GM10248 (cell line): ENCODE measurements at regions not wholly inside any gene's neighbourhood (a gene's known extent, or its start where the extent isn't known, plus 50 kb on each side); places are given as distances from the start of the nearest gene placed in this dataset.

Experiments used
- CTCF ChIA-PET: fragments of 300-600 bp; sonication (Branson Sonifier 250); formaldehyde crosslinking; extraction: SDS; loops from one replicate; lab custom pipeline; 2021; ENCODE audit warnings: antibody characterized with exemption; lab: Yijun Ruan, JAX
- POLR2A ChIA-PET: fragments of 350-650 bp; sonication (Branson Sonifier 250); formaldehyde crosslinking; extraction: SDS; loops from one replicate; lab custom pipeline; 2020; ENCODE audit warnings: antibody characterized with exemption; lab: Yijun Ruan, JAX
- DNase-seq: peaks from one replicate; pipeline ENCODE4 v3.0.0; 2012; ENCODE audit errors: extremely low spot score
- TF ChIP-seq, protein P1 (sequence below): IDR thresholded peaks from 2 replicates; pipeline ENCODE4 v1.5.1; 2012; ENCODE audit warnings: mild to moderate bottlenecking, low read depth; ENCODE audit errors: extremely low read depth, missing control alignments, control extremely low read depth

DNA sequence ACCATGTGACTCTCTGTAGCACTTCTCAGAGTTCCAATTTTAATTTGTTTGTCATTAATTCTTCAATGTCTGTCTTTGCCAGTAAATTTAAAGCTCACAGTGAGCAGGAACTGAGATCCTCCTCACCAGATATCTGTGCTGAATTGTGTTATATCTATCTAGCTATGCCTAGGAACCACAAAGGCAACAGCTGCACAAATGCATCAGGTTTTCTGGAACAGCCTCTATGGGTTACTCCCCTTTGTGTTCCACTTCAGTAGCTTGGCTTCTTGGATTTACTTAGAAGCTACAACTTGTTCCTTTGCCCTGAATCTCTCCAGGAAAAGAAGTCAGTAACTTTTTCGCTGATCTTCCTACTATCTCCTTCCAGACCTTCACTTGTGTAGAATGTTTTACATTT lies 1237.8 kb upstream of the ADGRL4 start:
- TF ChIP-seq, protein P1, sequence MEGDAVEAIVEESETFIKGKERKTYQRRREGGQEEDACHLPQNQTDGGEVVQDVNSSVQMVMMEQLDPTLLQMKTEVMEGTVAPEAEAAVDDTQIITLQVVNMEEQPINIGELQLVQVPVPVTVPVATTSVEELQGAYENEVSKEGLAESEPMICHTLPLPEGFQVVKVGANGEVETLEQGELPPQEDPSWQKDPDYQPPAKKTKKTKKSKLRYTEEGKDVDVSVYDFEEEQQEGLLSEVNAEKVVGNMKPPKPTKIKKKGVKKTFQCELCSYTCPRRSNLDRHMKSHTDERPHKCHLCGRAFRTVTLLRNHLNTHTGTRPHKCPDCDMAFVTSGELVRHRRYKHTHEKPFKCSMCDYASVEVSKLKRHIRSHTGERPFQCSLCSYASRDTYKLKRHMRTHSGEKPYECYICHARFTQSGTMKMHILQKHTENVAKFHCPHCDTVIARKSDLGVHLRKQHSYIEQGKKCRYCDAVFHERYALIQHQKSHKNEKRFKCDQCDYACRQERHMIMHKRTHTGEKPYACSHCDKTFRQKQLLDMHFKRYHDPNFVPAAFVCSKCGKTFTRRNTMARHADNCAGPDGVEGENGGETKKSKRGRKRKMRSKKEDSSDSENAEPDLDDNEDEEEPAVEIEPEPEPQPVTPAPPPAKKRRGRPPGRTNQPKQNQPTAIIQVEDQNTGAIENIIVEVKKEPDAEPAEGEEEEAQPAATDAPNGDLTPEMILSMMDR = no peak
- CTCF ChIA-PET = no interaction called here
- POLR2A ChIA-PET = interaction anchor here (0.6 kb wide), 1 partner anchor 40 kb away, joined by 3 read pairs; no protein-coding TSS in a partner anchor
- no peak for DNase-seq

DNA sequence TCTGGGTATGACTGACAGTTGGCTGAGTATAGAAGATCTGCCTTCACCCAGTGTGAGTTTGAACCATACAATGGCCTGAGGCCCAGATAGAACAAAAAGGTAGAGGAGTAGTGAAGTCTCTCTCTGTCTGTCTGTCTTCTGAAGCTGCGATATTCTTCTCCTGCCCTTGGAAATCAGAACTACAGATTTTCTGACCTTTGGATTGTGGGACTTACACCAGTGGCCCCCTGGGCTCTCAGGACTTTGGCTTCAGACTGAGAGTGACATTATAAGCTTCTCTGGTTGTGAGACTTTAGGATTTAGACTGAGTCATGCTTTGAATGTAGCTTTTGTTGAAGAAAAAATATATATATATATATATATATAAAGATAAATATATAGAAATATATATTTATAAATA lies 1235.0 kb upstream of the ADGRL4 start:
- DNase-seq = no peak
- CTCF ChIA-PET = no interaction called here
- POLR2A ChIA-PET = no interaction called here
- TF ChIP-seq, protein P1 = no peak

DNA sequence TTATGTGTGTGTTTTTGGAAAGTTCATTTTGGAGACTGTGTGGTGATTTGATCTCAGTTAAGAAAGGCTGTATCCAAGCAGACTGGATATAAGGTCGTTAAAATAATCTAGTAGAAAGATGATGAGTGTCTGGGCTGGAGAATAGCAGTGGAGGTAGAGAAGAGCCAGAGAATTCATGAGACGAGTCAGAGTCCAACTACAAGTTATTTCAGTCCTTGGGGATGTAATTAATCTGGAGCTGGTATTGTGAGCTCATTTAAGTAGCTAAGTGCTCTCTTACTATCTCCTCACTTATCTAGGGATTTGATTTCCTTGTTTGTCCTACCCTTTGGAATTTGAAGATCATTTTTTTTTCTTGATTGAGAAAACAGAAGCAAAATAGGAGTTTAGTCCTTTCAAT lies 1219.0 kb upstream of the ADGRL4 start:
- CTCF ChIA-PET = no interaction called here
- TF ChIP-seq, protein P1 = no peak
- POLR2A ChIA-PET = interaction anchor here (0.6 kb wide), 1 partner anchor 1197 kb away, joined by 6 read pairs; no protein-coding TSS in a partner anchor
- DNase-seq = no peak

DNA sequence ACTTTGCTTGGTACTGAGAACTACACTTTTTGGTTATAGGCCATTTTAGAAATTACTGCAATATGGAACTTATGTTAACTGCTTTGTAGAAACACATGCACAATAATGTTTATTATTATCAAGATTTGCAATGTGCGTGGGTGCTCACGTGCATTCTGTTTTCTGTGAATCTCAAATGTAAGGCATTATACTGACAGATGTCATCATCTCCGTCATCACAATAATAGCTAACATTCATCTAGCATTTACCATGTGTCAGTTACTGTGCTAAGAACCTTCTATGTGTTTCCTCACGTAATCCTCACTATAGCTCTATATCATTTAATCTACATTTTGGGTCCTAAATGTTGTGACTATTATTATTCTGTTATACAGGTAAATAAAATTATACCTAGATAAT lies 1214.8 kb upstream of the ADGRL4 start:
- DNase-seq = no peak
- ChIA-PET POLR2A (no interaction called here), CTCF (interaction anchor here (1.0 to 1.2 kb wide), 2 partner anchors 9 kb away, joined by 3 read pairs; no protein-coding TSS in a partner anchor)
- TF ChIP-seq, protein P1 = no peak

DNA sequence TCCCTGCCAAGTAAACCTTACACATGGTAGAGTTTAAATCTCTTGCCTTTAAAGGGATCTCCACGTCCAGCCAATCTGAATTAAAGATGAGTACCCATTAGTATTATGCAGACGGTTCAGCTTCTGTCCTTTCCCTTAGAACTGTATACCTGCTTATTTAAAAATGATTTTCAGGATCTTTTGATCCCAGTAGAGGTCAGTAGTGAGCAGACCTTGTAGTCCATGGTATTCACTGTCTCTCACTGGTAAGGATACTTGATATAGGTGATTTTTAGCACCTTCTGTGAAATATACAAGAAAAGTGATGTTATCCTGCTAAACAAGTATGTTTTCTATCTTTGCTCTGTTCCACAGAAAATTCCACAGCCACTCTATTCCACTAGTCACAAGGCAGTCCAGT lies 1211.6 kb upstream of the ADGRL4 start:
- TF ChIP-seq, protein P1 = peak; percentile 52
- POLR2A ChIA-PET = no interaction called here
- CTCF ChIA-PET = no interaction called here
- peak; percentile 14 for DNase-seq

DNA sequence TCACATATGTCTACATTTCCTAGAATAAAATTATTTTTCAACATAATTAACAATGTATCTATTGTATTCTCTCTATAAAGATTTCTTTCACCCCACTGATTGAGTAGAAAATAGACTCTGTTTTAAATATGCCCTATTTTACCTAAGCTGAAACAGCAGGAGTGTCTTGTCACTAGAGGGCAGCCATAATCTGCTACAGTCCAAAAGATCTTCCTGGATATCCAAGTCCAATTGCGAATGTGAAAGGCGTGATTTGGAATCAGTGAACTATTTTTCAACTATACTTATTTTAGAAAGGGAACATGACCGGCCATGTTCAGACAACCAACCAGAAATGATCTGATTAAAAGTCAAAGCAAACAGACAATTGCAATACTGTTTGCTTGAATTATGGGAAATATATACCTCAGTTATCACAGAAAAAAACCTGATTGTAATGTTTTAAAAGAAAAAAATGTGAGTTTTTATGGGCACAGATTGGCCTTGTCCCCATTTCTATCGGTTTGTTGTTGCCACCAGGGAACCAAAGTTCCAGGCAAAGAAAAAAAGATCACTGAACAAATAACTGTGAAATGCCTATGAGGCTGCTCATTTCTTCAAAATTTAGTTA lies 1211.0 kb upstream of the ADGRL4 start:
- DNase-seq = no peak
- TF ChIP-seq, protein P1 = peak; percentile 41
- ChIA-PET POLR2A (no interaction called here), CTCF (no interaction called here)
